Neuron (in vitro differentiated cells): ENCODE measurements at regions not wholly inside any gene's neighbourhood (a gene's known extent, or its start where the extent isn't known, plus 50 kb on each side); places are given as distances from the start of the nearest gene placed in this dataset.

Experiments used
- H2AFZ ChIP-seq: one replicate; pipeline ENCODE4 v1.6.1; 2013; ENCODE audit warnings: low read depth, mild to moderate bottlenecking, inconsistent platforms, low read length, moderate library complexity
- H3K27me3 ChIP-seq: one replicate; pipeline ENCODE4 v1.6.1; 2013; ENCODE audit warnings: low read length; ENCODE audit not compliant: insufficient read depth
- H3K36me3 ChIP-seq: one replicate; pipeline ENCODE4 v1.6.1; 2013; ENCODE audit warnings: low read length; ENCODE audit not compliant: insufficient read depth
- H3K4me1 ChIP-seq: one replicate; pipeline ENCODE4 v1.6.1; 2013; ENCODE audit warnings: low read length; ENCODE audit not compliant: insufficient read depth
- H3K4me3 ChIP-seq: 2 replicates; pipeline ENCODE4 v1.5.1; 2013; ENCODE audit warnings: mild to moderate bottlenecking, low read length, moderate library complexity
- H3K9me3 ChIP-seq: one replicate; pipeline ENCODE4 v1.6.1; 2013; ENCODE audit warnings: low read length

- Histone ChIP-seq H3K9me3 (no peaks in the 10 kb centered on the region), H3K4me3 (no peak overlapping the region), H3K4me1 (no peaks in the 10 kb centered on the region), H2AFZ (no peak overlapping the region), H3K36me3 (no peaks in the 10 kb centered on the region), H3K27me3 (no peaks in the 10 kb centered on the region)
Measured at GRCh38 chr21:20703112-20703767, 295.0 kb upstream of the NCAM2 start.

GRCh38 chr21:20720623-20721022 is 277.6 kb upstream of the NCAM2 start:
- H3K4me1 ChIP-seq = no peaks in the 10 kb centered on the region
- no peak overlapping the region for H2AFZ ChIP-seq
- no peaks in the 10 kb centered on the region for H3K9me3 ChIP-seq
- no peaks in the 10 kb centered on the region for H3K36me3 ChIP-seq
- no peaks in the 10 kb centered on the region for H3K27me3 ChIP-seq
- no peak overlapping the region for H3K4me3 ChIP-seq

- Histone ChIP-seq H3K36me3 (no peaks in the 10 kb centered on the region), H3K4me1 (no peaks in the 10 kb centered on the region), H3K9me3 (no peaks in the 10 kb centered on the region), H2AFZ (no peak overlapping the region), H3K4me3 (no peak overlapping the region), H3K27me3 (no peaks in the 10 kb centered on the region)
Measured at GRCh38 chr21:20721151-20721550, 277.1 kb upstream of the NCAM2 start.

GRCh38 chr21:20728691-20729090 is 269.5 kb upstream of the NCAM2 start:
- H2AFZ ChIP-seq = no peak overlapping the region
- H3K27me3 ChIP-seq = no peaks in the 10 kb centered on the region
- no peaks in the 10 kb centered on the region for H3K9me3 ChIP-seq
- H3K36me3 ChIP-seq = no peaks in the 10 kb centered on the region
- H3K4me3 ChIP-seq = no peak overlapping the region
- H3K4me1 ChIP-seq = no peaks in the 10 kb centered on the region

GRCh38 chr21:20729376-20729775 is 268.8 kb upstream of the NCAM2 start:
- Histone ChIP-seq H3K36me3 (no peaks in the 10 kb centered on the region), H2AFZ (no peak overlapping the region), H3K9me3 (no peaks in the 10 kb centered on the region), H3K27me3 (no peaks in the 10 kb centered on the region), H3K4me1 (peaks cover 3% of the 10 kb centered on the region), H3K4me3 (no peak overlapping the region)

GRCh38 chr21:20730441-20730840 is 267.8 kb upstream of the NCAM2 start:
- Histone ChIP-seq H3K4me3 (no peak overlapping the region), H3K36me3 (no peaks in the 10 kb centered on the region), H3K9me3 (no peaks in the 10 kb centered on the region)

GRCh38 chr21:20735257-20735656 is 263.0 kb upstream of the NCAM2 start:
- H3K4me1 ChIP-seq = peaks cover 19% of the 10 kb centered on the region
- H3K36me3 ChIP-seq = no peaks in the 10 kb centered on the region
- H2AFZ ChIP-seq = no peak overlapping the region
- no peaks in the 10 kb centered on the region for H3K27me3 ChIP-seq
- no peak overlapping the region for H3K4me3 ChIP-seq
- no peaks in the 10 kb centered on the region for H3K9me3 ChIP-seq

More at GRCh38 chr21:20730441-20730840, 267.8 kb upstream of the NCAM2 start:
- H3K4me1 ChIP-seq = peaks cover 12% of the 10 kb centered on the region
- H3K27me3 ChIP-seq = no peaks in the 10 kb centered on the region
- H2AFZ ChIP-seq = no peak overlapping the region

- Histone ChIP-seq H3K4me1 (peaks cover 19% of the 10 kb centered on the region), H3K4me3 (no peak overlapping the region), H2AFZ (peak overlapping the region; percentile 17), H3K9me3 (no peaks in the 10 kb centered on the region), H3K36me3 (no peaks in the 10 kb centered on the region), H3K27me3 (no peaks in the 10 kb centered on the region)
Measured at GRCh38 chr21:20737227-20737913, 260.8 kb upstream of the NCAM2 start.

GRCh38 chr21:20739421-20739820 is 258.8 kb upstream of the NCAM2 start:
- no peaks in the 10 kb centered on the region for H3K27me3 ChIP-seq
- H3K4me3 ChIP-seq = no peak overlapping the region
- no peaks in the 10 kb centered on the region for H3K9me3 ChIP-seq
- no peaks in the 10 kb centered on the region for H3K36me3 ChIP-seq
- H3K4me1 ChIP-seq = peaks cover 15% of the 10 kb centered on the region
- no peak overlapping the region for H2AFZ ChIP-seq

- no peaks in the 10 kb centered on the region for H3K36me3 ChIP-seq
- H3K9me3 ChIP-seq = no peaks in the 10 kb centered on the region
- H3K4me3 ChIP-seq = no peak overlapping the region
- H2AFZ ChIP-seq = no peak overlapping the region
- H3K27me3 ChIP-seq = no peaks in the 10 kb centered on the region
- peaks cover 5% of the 10 kb centered on the region for H3K4me1 ChIP-seq
Measured at GRCh38 chr21:20741445-20741844, 256.8 kb upstream of the NCAM2 start.

GRCh38 chr21:20760221-20760620 is 238.0 kb upstream of the NCAM2 start:
- H3K4me3 ChIP-seq = no peak overlapping the region
- no peaks in the 10 kb centered on the region for H3K9me3 ChIP-seq
- no peak overlapping the region for H2AFZ ChIP-seq
- no peaks in the 10 kb centered on the region for H3K36me3 ChIP-seq
- no peaks in the 10 kb centered on the region for H3K27me3 ChIP-seq
- no peaks in the 10 kb centered on the region for H3K4me1 ChIP-seq

GRCh38 chr21:20774737-20775136 is 223.5 kb upstream of the NCAM2 start:
- Histone ChIP-seq H3K4me1 (no peaks in the 10 kb centered on the region), H3K27me3 (no peaks in the 10 kb centered on the region), H3K9me3 (peaks cover 6% of the 10 kb centered on the region), H3K36me3 (no peaks in the 10 kb centered on the region), H2AFZ (no peak overlapping the region), H3K4me3 (no peak overlapping the region)

GRCh38 chr21:20779321-20779720 is 218.9 kb upstream of the NCAM2 start:
- no peaks in the 10 kb centered on the region for H3K27me3 ChIP-seq
- H3K9me3 ChIP-seq = peaks cover 6% of the 10 kb centered on the region
- no peak overlapping the region for H3K4me3 ChIP-seq
- peaks cover 3% of the 10 kb centered on the region for H3K4me1 ChIP-seq
- H2AFZ ChIP-seq = no peak overlapping the region
- H3K36me3 ChIP-seq = no peaks in the 10 kb centered on the region

- H2AFZ ChIP-seq = no peak overlapping the region
- H3K4me1 ChIP-seq = peaks cover 3% of the 10 kb centered on the region
- no peaks in the 10 kb centered on the region for H3K9me3 ChIP-seq
- peaks cover 18% of the 10 kb centered on the region for H3K27me3 ChIP-seq
- no peak overlapping the region for H3K4me3 ChIP-seq
- no peaks in the 10 kb centered on the region for H3K36me3 ChIP-seq
Measured at GRCh38 chr21:20783611-20784010, 214.6 kb upstream of the NCAM2 start.
